Stimulated activated memory B cell treated with anti-CD40 and anti-IgM and Interleukin-4, amounts not matched to agents 10 μg/mL and 1 μg/mL and 100 μg/mL, for 72 hours (primary cell): ENCODE measurements at regions not wholly inside any gene's neighbourhood (a gene's known extent, or its start where the extent isn't known, plus 50 kb on each side); places are given as distances from the start of the nearest gene placed in this dataset.

ENCODE experiments used
- ATAC-seq: fragments of 150-1000 bp; cut with Tn5 transposase; 2 replicates; pipeline ENCODE4 v1.10.0; 2021
- H3K27ac Mint-ChIP-seq: one replicate; pipeline ENCODE4 v1.8.0; 2022; ENCODE audit warnings: mild to moderate bottlenecking, mixed read lengths
- H3K27me3 Mint-ChIP-seq: one replicate; pipeline ENCODE4 v1.8.0; 2022; ENCODE audit warnings: mixed read lengths
- H3K36me3 Mint-ChIP-seq: one replicate; pipeline ENCODE4 v1.8.0; 2022; ENCODE audit warnings: mixed read lengths
- H3K4me1 Mint-ChIP-seq: one replicate; pipeline ENCODE4 v1.8.0; 2022; ENCODE audit warnings: mixed read lengths
- H3K4me3 Mint-ChIP-seq: one replicate; pipeline ENCODE4 v1.8.0; 2022; ENCODE audit warnings: mild to moderate bottlenecking, moderate library complexity, mixed read lengths
- H3K9me3 Mint-ChIP-seq: one replicate; pipeline ENCODE4 v1.8.0; 2022; ENCODE audit warnings: mixed read lengths

DNA sequence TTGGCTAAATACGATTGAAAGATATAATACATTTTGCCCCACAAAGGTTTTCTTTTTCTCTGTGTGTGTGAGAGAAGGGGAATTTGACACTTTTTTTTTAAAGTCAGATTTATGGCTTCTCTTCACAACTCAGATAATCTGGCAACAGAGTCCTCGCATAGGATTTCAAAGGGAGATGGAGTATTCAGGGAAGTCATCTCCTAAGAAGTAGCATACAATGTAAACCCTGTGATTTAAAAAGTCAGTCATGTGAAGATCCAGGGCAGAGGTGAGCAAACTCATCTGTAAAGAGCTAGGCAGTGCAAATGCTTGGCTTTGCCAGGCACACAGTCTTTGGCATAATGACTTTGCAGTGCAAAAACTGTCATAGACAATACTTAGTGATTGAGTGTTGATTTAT, 1526.3 kb downstream of the AACS start:
- Mint-ChIP-seq H3K27me3 (no peaks in the 10 kb centered on the region), H3K36me3 (no peaks in the 10 kb centered on the region), H3K9me3 (peaks cover 3% of the 10 kb centered on the region), H3K27ac (no peak overlapping the region), H3K4me3 (no peak overlapping the region), H3K4me1 (no peaks in the 10 kb centered on the region)
- ATAC-seq, result no peak

DNA sequence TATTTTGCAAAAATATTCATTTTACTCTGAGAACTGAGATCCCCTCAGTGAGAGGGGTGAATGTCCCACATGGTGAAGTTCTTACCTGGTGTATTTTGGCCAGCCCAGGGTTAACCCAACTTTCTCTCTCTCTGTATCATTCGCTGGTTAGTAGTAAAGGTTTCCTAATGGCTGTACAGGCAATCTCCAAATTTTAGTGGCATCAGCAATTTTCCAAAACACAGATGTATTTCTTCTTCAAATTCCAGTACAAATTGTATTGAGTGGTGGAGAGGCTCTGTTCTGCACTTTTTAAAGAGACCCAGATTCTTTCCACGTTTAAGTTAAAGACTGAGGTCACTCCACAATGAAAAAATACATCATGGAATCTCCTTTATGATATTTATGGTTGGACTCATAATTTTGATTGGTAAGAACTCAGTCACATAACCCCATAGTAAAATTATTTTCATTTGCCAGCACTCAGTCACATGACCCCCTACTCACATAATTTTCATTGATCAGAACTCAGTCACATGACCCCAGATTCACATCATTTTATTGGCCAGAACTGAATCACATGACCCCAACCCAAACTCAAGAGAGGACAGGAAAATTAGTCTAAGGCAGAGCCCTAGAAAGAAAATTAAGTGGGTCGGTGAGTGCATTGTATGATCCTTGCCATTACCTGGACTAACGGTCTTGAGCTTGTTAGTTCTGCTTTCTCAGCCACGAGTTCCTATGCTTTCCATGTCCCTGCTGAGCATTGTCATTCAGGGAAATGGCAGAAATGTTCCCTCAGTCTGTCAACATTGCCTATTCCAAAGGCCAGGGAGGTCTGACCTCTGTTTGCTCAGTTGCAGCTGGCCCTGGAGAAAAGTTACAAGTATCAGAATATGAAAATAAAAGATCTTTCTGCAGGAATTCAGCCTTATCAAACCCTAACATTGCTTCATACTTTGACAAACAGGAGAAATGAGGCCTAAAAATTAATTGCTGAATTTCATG, 1536.2 kb downstream of the AACS start:
- Mint-ChIP-seq H3K4me1 (no peaks in the 10 kb centered on the region), H3K27ac (no peak overlapping the region), H3K27me3 (no peaks in the 10 kb centered on the region), H3K4me3 (no peak overlapping the region), H3K9me3 (no peaks in the 10 kb centered on the region), H3K36me3 (no peaks in the 10 kb centered on the region)
- no peak for ATAC-seq

DNA sequence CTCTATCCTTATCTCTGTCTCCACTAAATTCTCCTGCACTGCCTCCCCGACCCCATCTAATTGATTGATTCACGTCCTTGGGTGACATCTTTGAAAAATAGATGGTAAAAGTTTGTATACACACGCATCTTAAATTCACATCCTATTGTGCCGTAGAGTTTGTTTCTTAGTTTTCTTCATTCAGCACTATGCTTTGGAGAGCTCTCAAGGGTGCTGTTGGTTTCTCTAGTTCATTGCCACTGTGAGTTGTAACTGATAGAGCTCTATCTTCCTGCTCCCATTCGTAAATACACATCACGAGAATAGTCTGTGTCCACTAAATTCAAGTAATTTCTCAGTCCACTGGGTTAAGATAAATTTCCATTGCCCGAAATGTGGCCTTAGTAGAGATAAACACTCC, 1537.4 kb downstream of the AACS start:
- Mint-ChIP-seq H3K27me3 (no peaks in the 10 kb centered on the region), H3K36me3 (no peaks in the 10 kb centered on the region), H3K27ac (no peak overlapping the region), H3K9me3 (no peaks in the 10 kb centered on the region), H3K4me3 (no peak overlapping the region), H3K4me1 (no peaks in the 10 kb centered on the region)
- no peak for ATAC-seq

DNA sequence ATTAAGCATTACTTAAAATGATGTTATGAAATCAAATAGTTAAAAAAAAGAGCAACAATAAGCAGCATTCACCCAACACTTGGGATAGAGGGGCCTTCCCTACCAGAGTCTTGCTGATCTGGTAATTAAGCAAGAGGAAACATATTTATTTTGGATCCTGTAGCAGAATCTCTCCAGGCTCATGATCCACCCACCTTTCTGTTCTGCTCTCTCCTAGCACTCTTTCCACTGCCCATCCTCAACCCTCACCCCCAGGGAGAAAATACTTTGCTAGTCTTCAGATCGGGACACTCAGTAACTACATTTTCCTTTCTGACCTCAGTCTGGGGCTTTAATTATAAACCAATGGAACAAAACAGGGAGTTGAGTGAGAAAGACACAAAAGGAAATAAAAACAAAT, 1541.9 kb downstream of the AACS start:
- no peaks in the 10 kb centered on the region for H3K36me3 Mint-ChIP-seq
- H3K27ac Mint-ChIP-seq, result no peak overlapping the region
- H3K4me1 Mint-ChIP-seq, result no peaks in the 10 kb centered on the region
- H3K4me3 Mint-ChIP-seq, result no peak overlapping the region
- ATAC-seq, result no peak
- no peaks in the 10 kb centered on the region for H3K9me3 Mint-ChIP-seq
- H3K27me3 Mint-ChIP-seq, result no peaks in the 10 kb centered on the region

DNA sequence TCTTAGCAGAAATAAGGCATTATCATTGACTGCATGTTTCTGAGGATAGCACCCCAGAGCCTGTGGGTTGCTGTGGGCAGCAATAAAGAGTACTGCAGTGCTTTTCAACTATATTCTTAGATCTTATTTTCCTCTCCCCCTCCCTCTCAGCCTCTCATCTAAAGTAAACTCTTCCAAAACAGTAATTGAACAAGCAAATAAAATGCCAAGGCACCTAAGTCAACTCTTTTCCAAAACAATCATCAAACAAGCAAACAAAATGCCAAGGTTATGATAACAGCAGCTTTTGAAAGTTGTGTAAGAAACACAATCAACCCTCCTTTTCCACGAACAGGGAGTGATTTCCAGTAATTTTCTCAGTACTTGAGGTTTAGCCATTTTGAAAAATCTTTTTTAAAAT, 1542.6 kb downstream of the AACS start:
- peaks cover 3% of the 10 kb centered on the region for H3K9me3 Mint-ChIP-seq
- H3K27me3 Mint-ChIP-seq, result no peaks in the 10 kb centered on the region
- H3K4me3 Mint-ChIP-seq, result no peak overlapping the region
- H3K27ac Mint-ChIP-seq, result no peak overlapping the region
- no peak for ATAC-seq
- H3K4me1 Mint-ChIP-seq, result no peaks in the 10 kb centered on the region
- H3K36me3 Mint-ChIP-seq, result no peaks in the 10 kb centered on the region

DNA sequence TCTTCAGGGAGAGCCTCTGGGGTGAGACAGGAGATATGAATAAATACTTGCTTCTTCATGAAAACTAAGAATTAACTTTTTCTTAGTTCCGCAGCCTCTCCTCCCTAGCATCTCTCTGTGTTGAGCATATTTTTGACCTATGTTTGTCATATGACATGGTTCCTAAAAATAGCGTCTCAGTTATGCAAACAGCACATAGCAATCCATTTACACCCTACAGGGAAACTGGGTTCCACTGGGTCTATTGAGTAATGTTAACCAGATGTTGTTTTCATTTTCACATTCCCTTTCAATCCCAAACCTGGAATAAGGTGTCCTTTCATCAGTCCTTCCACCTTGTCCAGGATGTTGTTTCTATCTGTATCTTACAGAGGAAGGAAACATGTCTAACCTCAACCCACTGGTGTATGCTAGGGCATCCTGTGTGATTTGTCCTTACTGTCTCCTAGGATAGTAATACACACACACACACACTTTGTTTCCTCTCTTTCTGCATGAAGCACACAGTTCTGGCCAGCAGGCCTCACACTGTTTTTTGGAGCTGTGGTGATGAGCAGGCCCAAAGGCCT, 1543.5 kb downstream of the AACS start:
- ATAC-seq, result no peak
- Mint-ChIP-seq H3K27ac (no peak overlapping the region), H3K4me1 (no peaks in the 10 kb centered on the region), H3K27me3 (no peaks in the 10 kb centered on the region), H3K4me3 (no peak overlapping the region), H3K9me3 (peaks cover 8% of the 10 kb centered on the region), H3K36me3 (no peaks in the 10 kb centered on the region)

DNA sequence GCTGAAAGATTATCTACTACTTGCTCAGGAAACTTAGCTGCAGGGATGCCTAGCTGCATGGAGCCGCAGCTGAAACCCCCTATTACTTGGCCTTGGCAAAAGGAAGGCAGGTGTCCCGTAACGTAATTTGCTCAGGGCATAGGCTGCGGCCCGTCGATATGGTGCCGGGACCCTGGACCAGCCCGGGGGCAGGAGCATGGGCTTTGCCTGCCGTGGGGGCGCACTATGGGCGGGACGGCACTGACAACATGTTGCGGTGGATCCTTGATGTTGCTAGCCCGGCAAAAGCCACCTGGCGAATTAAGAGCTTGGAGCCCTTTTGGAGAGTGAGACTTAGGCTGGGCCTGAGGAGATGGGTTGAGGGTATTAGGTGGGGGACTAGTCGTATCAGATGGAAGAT, 1551.2 kb downstream of the AACS start:
- H3K4me1 Mint-ChIP-seq, result no peaks in the 10 kb centered on the region
- peaks cover 17% of the 10 kb centered on the region for H3K9me3 Mint-ChIP-seq
- H3K27ac Mint-ChIP-seq, result no peak overlapping the region
- H3K4me3 Mint-ChIP-seq, result no peak overlapping the region
- ATAC-seq, result no peak
- H3K27me3 Mint-ChIP-seq, result no peaks in the 10 kb centered on the region
- H3K36me3 Mint-ChIP-seq, result no peaks in the 10 kb centered on the region

DNA sequence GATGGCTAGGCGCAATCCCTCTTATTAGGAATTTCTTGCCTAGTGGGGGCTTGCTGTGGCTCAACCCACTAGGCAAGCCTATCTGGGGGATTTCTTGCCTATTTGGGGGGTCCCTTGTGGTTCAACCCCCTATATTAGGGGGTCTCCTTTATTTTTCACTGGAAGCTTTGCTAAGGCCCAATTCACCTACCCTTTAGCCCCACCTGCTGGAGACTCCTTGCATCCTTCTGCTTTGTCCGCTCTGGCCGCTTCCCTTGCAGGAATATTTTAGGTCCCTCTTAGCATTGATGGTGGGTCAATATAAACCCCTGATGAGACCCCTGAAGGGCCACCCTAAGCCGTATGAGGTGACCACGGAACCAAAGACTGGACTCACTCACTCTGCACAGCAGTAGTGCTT, 1552.1 kb downstream of the AACS start:
- Mint-ChIP-seq H3K4me1 (no peaks in the 10 kb centered on the region), H3K27me3 (no peaks in the 10 kb centered on the region), H3K4me3 (no peak overlapping the region), H3K27ac (no peak overlapping the region), H3K9me3 (peaks cover 17% of the 10 kb centered on the region), H3K36me3 (no peaks in the 10 kb centered on the region)
- no peak for ATAC-seq

DNA sequence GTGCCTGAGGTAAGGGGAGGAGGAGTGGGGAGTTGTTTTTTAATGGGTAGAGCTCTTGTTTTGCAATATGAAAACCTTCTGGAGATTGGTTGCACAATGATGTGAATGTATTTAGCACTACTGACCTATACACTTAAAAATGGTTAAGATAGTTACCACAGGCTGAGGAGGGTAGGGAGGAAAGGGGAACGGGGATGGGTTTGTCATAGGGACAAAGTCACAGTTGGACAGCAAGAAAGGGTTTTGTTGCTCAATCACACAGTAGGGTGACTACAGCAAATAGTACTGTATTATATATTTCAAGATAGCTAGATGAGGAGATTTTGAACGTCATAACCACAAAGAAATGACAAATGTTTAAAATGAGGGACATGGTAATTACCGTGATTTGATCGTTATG, 1562.4 kb downstream of the AACS start:
- Mint-ChIP-seq H3K4me3 (no peak overlapping the region), H3K4me1 (no peaks in the 10 kb centered on the region), H3K36me3 (no peaks in the 10 kb centered on the region), H3K27me3 (no peaks in the 10 kb centered on the region), H3K27ac (no peak overlapping the region), H3K9me3 (peaks cover 7% of the 10 kb centered on the region)
- no peak for ATAC-seq

DNA sequence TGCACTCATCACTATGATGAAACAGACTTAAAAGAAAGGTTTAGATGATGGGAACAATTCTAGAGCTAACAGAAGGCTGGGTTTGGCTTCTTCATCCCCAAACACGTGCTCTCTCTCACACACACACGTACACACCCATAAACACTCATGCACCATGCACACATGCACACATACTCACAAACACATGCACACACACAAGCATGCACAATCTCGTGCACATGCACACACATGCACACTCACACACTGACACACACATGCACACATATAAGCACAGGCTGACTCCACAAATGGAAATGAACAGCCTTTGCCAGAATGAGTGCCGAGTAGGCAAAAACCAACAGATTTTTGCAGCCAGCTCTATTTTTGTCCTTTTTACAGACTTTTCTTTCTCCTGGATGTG, 1571.6 kb downstream of the AACS start:
- no peak overlapping the region for H3K4me3 Mint-ChIP-seq
- H3K27me3 Mint-ChIP-seq, result no peaks in the 10 kb centered on the region
- H3K4me1 Mint-ChIP-seq, result no peaks in the 10 kb centered on the region
- H3K36me3 Mint-ChIP-seq, result no peaks in the 10 kb centered on the region
- peaks cover 16% of the 10 kb centered on the region for H3K9me3 Mint-ChIP-seq
- ATAC-seq, result no peak
- H3K27ac Mint-ChIP-seq, result no peak overlapping the region

DNA sequence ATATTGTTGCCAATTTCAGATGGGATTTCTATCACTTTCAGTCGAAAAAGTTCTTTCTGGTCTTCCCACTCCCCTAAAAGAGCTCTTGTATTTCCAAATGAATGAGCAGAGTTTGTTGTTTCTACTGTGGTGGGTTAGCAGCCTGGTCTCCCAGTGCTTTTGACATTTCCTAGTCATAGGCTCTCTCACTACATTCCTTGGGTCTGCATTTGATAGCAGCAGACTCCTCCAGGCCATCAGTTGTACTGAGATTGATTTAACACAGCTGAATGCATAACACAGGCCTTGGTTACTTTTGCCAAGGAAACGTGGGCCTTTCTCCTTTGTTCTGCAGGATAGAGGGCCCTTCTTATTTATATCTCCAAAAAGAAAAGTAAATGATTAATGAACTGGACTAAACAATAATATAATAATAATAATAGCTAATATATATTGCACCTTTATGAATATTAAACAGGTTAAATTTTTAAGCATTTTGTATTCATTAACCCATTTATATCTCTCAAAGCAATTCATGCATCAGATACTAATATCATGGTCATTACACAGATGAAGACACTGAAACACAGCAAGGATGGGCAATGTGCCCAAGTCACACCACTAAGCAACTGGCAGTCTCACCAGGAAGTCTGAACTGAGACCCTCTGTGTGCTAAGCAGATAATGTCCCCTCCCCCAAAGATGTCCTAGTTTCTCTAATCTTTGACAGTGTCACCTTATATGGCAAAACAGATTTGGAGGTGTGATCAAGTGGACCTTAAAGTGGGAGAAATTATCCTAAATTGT, 1579.2 kb downstream of the AACS start:
- Mint-ChIP-seq H3K4me3 (no peak overlapping the region), H3K27ac (no peak overlapping the region), H3K36me3 (no peaks in the 10 kb centered on the region), H3K4me1 (no peaks in the 10 kb centered on the region), H3K27me3 (no peaks in the 10 kb centered on the region), H3K9me3 (peaks cover 12% of the 10 kb centered on the region)
- ATAC-seq, result no peak

DNA sequence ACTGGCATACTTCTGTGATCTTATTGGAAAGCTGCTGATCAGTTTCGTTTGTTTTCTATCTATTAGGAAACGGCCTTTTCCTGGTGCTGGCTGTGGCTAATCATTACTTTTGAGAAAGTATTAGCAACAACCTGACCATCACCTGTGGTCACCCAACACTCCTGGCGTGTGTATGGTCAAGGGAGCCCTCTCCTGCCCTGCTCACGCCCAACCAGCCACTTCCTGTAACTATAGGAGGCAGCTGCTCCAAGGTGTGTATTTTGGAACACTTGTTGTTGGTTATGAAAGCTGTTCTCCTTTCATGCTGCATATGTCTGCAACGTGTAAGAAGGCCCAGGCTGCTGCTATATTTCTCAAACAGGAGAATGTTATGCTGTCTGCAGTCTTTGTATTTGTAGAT, 1582.8 kb downstream of the AACS start:
- no peak overlapping the region for H3K27ac Mint-ChIP-seq
- no peak for ATAC-seq
- no peaks in the 10 kb centered on the region for H3K36me3 Mint-ChIP-seq
- peaks cover 3% of the 10 kb centered on the region for H3K9me3 Mint-ChIP-seq
- H3K4me1 Mint-ChIP-seq, result no peaks in the 10 kb centered on the region
- no peaks in the 10 kb centered on the region for H3K27me3 Mint-ChIP-seq
- H3K4me3 Mint-ChIP-seq, result no peak overlapping the region

DNA sequence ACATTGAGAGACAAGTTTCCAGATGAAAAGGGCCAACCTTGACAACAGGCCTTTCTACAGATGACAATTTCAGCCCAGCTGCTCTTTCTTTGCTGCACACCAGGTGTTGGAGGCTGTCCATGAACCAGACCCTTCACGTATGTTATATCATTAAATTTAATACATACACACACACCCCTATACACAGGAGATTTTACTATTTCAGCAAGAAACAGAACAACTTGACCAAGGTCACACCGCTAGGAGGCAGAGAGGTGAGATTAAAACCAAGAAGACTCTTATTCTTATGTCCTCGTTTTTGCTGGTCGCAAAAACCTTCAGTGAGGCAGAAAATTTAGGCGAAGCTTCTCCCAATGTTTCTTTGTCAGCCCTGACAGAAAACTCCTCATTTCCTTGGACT, 1585.9 kb downstream of the AACS start:
- no peaks in the 10 kb centered on the region for H3K27me3 Mint-ChIP-seq
- H3K36me3 Mint-ChIP-seq, result no peaks in the 10 kb centered on the region
- ATAC-seq, result no peak
- H3K4me3 Mint-ChIP-seq, result no peak overlapping the region
- no peaks in the 10 kb centered on the region for H3K9me3 Mint-ChIP-seq
- H3K27ac Mint-ChIP-seq, result no peak overlapping the region
- no peaks in the 10 kb centered on the region for H3K4me1 Mint-ChIP-seq

DNA sequence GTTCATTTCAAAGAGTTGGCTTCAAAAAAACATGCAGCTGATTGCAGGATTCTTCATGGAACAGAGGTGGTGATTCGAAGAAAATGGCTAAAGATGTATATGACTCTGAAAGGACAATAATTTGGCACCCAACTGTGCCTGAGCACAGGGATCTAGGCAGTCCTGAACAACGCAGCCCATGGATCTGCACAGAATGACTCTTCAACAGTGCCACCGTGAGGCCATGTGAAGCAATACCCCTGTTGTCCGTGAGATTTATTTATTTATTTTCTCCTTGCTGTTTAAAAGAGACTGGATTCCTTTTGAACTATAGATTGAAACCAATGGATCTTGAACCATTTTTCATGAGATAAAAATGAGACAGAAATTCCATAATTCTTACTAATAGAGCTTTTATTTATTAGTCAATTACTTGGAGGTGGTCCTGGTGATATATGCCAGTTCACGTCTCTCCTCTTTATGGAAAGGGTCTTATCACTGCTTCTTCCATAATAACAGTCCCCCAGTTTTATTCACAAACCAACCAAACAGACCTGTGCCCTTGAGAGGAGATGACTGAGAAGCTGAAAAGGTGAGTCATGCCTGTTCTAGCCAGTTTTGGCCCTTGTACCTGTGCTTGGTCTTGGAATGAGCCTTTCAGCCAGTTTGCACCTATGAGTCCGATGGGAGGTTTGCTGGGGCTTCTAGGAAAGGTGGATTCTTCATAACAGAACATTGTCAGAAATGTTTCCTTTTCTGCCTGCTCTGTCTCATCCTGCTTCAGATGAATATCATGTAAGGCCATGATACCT, 1598.3 kb downstream of the AACS start:
- no peak overlapping the region for H3K27ac Mint-ChIP-seq
- peaks cover 13% of the 10 kb centered on the region for H3K9me3 Mint-ChIP-seq

DNA sequence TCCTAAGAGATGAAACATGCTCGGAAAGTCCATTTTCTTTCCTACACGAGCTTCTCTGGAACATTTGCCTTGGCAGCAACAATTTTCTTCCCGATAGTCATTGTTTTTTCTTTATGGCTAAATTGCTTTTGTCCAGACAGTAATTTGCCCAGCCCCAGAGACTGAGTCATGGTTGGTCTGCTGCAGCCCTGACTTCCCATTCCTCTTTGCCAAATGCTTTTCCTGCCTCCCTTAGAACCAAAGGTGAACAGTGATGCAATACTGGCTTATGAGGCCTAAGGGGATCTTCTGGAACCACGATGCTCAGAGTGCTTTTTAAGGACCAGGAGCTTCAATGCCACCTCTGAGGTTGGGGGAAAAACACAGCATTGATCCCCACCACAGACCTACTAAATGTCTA, 1599.6 kb upstream of the TMEM132C start:
- Mint-ChIP-seq H3K4me3 (no peak overlapping the region), H3K36me3 (no peaks in the 10 kb centered on the region), H3K27ac (no peak overlapping the region), H3K4me1 (no peaks in the 10 kb centered on the region), H3K27me3 (no peaks in the 10 kb centered on the region), H3K9me3 (peaks cover 7% of the 10 kb centered on the region)
- no peak for ATAC-seq

More for the DNA sequence above, 1598.3 kb downstream of the AACS start:
- H3K4me3 Mint-ChIP-seq, result no peak overlapping the region
- no peak for ATAC-seq
- no peaks in the 10 kb centered on the region for H3K36me3 Mint-ChIP-seq
- peaks cover 9% of the 10 kb centered on the region for H3K27me3 Mint-ChIP-seq
- no peaks in the 10 kb centered on the region for H3K4me1 Mint-ChIP-seq
